HepG2 (cell line): ENCODE measurements at regions not wholly inside any gene's neighbourhood (a gene's known extent, or its start where the extent isn't known, plus 50 kb on each side); places are given as distances from the start of the nearest gene placed in this dataset.

Experiments used
- DZIP1 ChIP-seq: sonication (generic); formaldehyde crosslinking; IDR thresholded peaks from 2 replicates; pipeline ENCODE4 v1.5.0; 2020; ENCODE audit warnings: mild to moderate bottlenecking, missing genetic modification reagents
- HDAC6 ChIP-seq: fragments of 200-600 bp; sonication (generic); IDR thresholded peaks from 2 replicates; pipeline ENCODE4 v1.7.0; 2017; ENCODE audit warnings: mild to moderate bottlenecking, antibody characterized with exemption, low read length, low read depth
- MIER2 ChIP-seq: IDR thresholded peaks from 2 replicates; pipeline ENCODE4 v1.6.1; 2016; ENCODE audit warnings: missing biosample characterization, missing genetic modification reagents
- MXI1 ChIP-seq: IDR thresholded peaks from 3 replicates; pipeline ENCODE4 v1.6.1; 2012; ENCODE audit warnings: low read depth, low read length, inconsistent platforms, borderline replicate concordance
- RAD21 ChIP-seq: fragments of 450-650 bp; formaldehyde crosslinking; IDR thresholded peaks from 2 replicates; pipeline ENCODE4 v1.5.0; 2020; ENCODE audit warnings: mild to moderate bottlenecking
- TEAD2 ChIP-seq: sonication (generic); formaldehyde crosslinking; IDR thresholded peaks from 2 replicates; pipeline ENCODE4 v1.9.0; 2021; ENCODE audit warnings: missing genetic modification reagents
- THYN1 ChIP-seq: sonication (generic); formaldehyde crosslinking; IDR thresholded peaks from 2 replicates; pipeline ENCODE4 v1.8.1; 2023; ENCODE audit warnings: low read depth, mild to moderate bottlenecking, moderate library complexity, missing genetic modification reagents, borderline replicate concordance
- ZNF574 ChIP-seq: sonication (generic); formaldehyde crosslinking; IDR thresholded peaks from 2 replicates; pipeline ENCODE4 v1.4.0; 2020; ENCODE audit warnings: missing genetic modification reagents
- ZNF720 ChIP-seq: sonication (generic); formaldehyde crosslinking; IDR thresholded peaks from 2 replicates; pipeline ENCODE4 v1.4.0; 2020; ENCODE audit warnings: missing genetic modification reagents
- ZNF766 ChIP-seq: sonication (generic); formaldehyde crosslinking; IDR thresholded peaks from 2 replicates; pipeline ENCODE4 v1.5.0; 2020; ENCODE audit warnings: missing genetic modification reagents, borderline replicate concordance
- TF ChIP-seq, protein P1 (sequence below): sonication (generic); formaldehyde crosslinking; IDR thresholded peaks from 2 replicates; pipeline ENCODE4 v1.4.0; 2020; ENCODE audit warnings: missing genetic modification reagents
- TF ChIP-seq, protein P2 (sequence below): sonication (generic); formaldehyde crosslinking; IDR thresholded peaks from 2 replicates; pipeline ENCODE4 v1.5.0; 2020; ENCODE audit warnings: mild to moderate bottlenecking, missing genetic modification reagents, moderate library complexity

DNA sequence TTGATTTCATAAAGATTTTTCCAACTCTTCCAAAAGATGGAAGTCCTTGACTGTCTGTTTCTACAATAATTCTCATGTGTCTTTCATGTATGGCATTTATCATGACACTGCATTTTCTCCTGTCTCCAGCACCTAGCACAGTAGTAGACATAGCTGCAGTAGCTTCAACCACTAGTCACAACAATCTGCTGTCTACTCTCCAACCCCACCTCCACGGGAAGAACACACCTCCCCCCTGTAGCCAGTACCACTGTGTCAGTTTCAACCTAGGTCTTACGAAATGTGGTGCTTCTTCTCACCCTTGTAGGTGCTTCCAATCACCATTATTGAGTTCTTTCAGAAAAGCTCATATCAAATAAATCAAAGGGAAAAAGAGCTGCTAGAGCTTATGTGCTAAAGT is 425.1 kb upstream of the ADAMTS5 start:
- no peak for TF ChIP-seq MIER2 (CRISPR knock-in tag)
- no peak for TF ChIP-seq MXI1
- no peak for TF ChIP-seq HDAC6
- TF ChIP-seq THYN1 = no peak
- TF ChIP-seq ZNF766 (CRISPR knock-in tag) = no peak
- no peak for TF ChIP-seq RAD21
- TF ChIP-seq ZNF720 (CRISPR knock-in tag) = no peak
- TF ChIP-seq DZIP1 = no peak
- TF ChIP-seq ZNF574 (CRISPR knock-in tag) = no peak
- TF ChIP-seq, protein P1, sequence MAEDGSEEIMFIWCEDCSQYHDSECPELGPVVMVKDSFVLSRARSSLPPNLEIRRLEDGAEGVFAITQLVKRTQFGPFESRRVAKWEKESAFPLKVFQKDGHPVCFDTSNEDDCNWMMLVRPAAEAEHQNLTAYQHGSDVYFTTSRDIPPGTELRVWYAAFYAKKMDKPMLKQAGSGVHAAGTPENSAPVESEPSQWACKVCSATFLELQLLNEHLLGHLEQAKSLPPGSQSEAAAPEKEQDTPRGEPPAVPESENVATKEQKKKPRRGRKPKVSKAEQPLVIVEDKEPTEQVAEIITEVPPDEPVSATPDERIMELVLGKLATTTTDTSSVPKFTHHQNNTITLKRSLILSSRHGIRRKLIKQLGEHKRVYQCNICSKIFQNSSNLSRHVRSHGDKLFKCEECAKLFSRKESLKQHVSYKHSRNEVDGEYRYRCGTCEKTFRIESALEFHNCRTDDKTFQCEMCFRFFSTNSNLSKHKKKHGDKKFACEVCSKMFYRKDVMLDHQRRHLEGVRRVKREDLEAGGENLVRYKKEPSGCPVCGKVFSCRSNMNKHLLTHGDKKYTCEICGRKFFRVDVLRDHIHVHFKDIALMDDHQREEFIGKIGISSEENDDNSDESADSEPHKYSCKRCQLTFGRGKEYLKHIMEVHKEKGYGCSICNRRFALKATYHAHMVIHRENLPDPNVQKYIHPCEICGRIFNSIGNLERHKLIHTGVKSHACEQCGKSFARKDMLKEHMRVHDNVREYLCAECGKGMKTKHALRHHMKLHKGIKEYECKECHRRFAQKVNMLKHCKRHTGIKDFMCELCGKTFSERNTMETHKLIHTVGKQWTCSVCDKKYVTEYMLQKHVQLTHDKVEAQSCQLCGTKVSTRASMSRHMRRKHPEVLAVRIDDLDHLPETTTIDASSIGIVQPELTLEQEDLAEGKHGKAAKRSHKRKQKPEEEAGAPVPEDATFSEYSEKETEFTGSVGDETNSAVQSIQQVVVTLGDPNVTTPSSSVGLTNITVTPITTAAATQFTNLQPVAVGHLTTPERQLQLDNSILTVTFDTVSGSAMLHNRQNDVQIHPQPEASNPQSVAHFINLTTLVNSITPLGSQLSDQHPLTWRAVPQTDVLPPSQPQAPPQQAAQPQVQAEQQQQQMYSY (CRISPR knock-in tag) = no peak
- TF ChIP-seq, protein P2, sequence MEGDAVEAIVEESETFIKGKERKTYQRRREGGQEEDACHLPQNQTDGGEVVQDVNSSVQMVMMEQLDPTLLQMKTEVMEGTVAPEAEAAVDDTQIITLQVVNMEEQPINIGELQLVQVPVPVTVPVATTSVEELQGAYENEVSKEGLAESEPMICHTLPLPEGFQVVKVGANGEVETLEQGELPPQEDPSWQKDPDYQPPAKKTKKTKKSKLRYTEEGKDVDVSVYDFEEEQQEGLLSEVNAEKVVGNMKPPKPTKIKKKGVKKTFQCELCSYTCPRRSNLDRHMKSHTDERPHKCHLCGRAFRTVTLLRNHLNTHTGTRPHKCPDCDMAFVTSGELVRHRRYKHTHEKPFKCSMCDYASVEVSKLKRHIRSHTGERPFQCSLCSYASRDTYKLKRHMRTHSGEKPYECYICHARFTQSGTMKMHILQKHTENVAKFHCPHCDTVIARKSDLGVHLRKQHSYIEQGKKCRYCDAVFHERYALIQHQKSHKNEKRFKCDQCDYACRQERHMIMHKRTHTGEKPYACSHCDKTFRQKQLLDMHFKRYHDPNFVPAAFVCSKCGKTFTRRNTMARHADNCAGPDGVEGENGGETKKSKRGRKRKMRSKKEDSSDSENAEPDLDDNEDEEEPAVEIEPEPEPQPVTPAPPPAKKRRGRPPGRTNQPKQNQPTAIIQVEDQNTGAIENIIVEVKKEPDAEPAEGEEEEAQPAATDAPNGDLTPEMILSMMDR (CRISPR knock-in tag) = no peak
- TF ChIP-seq TEAD2 (CRISPR knock-in tag) = no peak
